SK-N-MC (cell line): ENCODE measurements at regions not wholly inside any gene's neighbourhood (a gene's known extent, or its start where the extent isn't known, plus 50 kb on each side); places are given as distances from the start of the nearest gene placed in this dataset.

ENCODE experiments used
- EZH2 ChIP-seq: fragments of 200-600 bp; sonication (generic); IDR thresholded peaks from one replicate; pipeline ENCODE4 v1.6.1; 2017; ENCODE audit warnings: antibody characterized with exemption
- FOXP2 ChIP-seq: optimal IDR thresholded peaks from 2 replicates; pipeline ENCODE3; 2011; ENCODE audit warnings: mild to moderate bottlenecking, moderate library complexity; ENCODE audit not compliant: insufficient read depth; ENCODE audit errors: extremely low read length, control extremely low read depth
- POLR2AphosphoS5 ChIP-seq: IDR thresholded peaks from 2 replicates; pipeline ENCODE4 v1.6.1; 2012; ENCODE audit warnings: mild to moderate bottlenecking, low read depth, low read length, borderline replicate concordance

DNA sequence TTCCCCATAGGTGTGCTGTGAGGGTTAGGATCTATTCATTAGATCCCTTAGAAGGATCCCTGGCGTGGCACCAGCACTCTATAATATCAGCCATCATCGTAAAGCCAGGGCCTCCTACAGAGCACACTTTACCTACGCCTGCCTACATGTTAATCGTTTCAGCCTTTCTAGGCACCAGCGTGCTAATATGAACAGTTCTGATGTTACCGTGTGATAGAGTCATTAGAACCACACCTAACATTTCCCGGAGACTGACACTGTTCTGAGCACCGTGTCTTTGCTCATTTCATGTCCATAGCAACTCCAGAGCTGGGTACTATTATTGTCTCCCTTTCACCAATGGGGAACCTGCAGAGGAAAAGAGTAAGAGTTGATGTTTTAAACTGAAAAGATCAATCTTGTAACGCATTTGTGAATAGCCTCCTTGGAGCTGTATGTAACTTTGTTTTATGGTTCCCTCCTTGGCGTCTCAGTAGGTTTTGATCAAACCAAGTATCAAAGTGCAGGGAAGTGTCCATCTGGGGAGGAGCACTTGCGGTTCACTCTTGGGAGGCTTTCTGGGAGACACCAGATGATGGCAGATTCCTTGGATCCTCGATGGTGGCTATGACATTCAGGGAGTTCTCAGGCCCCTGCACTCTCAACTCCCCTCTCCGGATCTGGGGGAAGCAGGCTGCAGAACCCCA lies 73.8 kb upstream of the KCNG1 start:
- TF ChIP-seq POLR2AphosphoS5 (no peak), EZH2 (no peak), FOXP2 (no peak)
